ENCODE measurements at regions not wholly inside any gene's neighbourhood (a gene's known extent, or its start where the extent isn't known, plus 50 kb on each side); places are given as distances from the start of the nearest gene placed in this dataset.

- POLR2A ChIA-PET, result no interaction called here
These were observed 107.0 kb upstream of the RET start for GRCh38 chr10:42969909-42970308.

GRCh38 chr10:42970451-42971250 is 106.2 kb upstream of the RET start:
- Histone ChIP-seq H3K27me3 (ENCODE audit: control insufficient read depth, insufficient read depth, low read length) (0 out of 2 replicates have a peak, but pooled peaks cover under 1% of the 10 kb centered on the region), H3K4me3 (ENCODE audit: low read depth, low read length) (no peak overlapping the region), H3K36me3 (ENCODE audit: control insufficient read depth, insufficient read depth, low read length) (no peaks in the 10 kb centered on the region)
- CTCF ChIA-PET, result interaction anchor here (0.6 kb wide), 1 partner anchor 793 kb away, joined by 4 read pairs; no protein-coding TSS in a partner anchor
- TF ChIP-seq, protein P1, sequence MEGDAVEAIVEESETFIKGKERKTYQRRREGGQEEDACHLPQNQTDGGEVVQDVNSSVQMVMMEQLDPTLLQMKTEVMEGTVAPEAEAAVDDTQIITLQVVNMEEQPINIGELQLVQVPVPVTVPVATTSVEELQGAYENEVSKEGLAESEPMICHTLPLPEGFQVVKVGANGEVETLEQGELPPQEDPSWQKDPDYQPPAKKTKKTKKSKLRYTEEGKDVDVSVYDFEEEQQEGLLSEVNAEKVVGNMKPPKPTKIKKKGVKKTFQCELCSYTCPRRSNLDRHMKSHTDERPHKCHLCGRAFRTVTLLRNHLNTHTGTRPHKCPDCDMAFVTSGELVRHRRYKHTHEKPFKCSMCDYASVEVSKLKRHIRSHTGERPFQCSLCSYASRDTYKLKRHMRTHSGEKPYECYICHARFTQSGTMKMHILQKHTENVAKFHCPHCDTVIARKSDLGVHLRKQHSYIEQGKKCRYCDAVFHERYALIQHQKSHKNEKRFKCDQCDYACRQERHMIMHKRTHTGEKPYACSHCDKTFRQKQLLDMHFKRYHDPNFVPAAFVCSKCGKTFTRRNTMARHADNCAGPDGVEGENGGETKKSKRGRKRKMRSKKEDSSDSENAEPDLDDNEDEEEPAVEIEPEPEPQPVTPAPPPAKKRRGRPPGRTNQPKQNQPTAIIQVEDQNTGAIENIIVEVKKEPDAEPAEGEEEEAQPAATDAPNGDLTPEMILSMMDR (IDR thresholded peaks at IDR 0.05; ENCODE audit: insufficient read depth, low read depth, low read length), result no peak
- no peak for DNase-seq (ENCODE audit: low read depth)
- POLR2A ChIA-PET, result no interaction called here

More at GRCh38 chr10:42969909-42970308, 107.0 kb upstream of the RET start:
- Histone ChIP-seq H3K27me3 (ENCODE audit: control insufficient read depth, insufficient read depth, low read length) (no peaks in the 10 kb centered on the region), H3K36me3 (ENCODE audit: control insufficient read depth, insufficient read depth, low read length) (no peaks in the 10 kb centered on the region), H3K4me3 (ENCODE audit: low read depth, low read length) (no peak overlapping the region)
- TF ChIP-seq, protein P1 (IDR thresholded peaks at IDR 0.05; ENCODE audit: insufficient read depth, low read depth, low read length), result no peak
- no peak for DNase-seq (ENCODE audit: low read depth)
- CTCF ChIA-PET, result no interaction called here

- H3K36me3 ChIP-seq (ENCODE audit: control insufficient read depth, insufficient read depth, low read length), result no peaks in the 10 kb centered on the region
- no peak for DNase-seq (ENCODE audit: low read depth)
- POLR2A ChIA-PET, result no interaction called here
- CTCF ChIA-PET, result interaction anchor here (0.6 kb wide), 1 partner anchor 793 kb away, joined by 4 read pairs; no protein-coding TSS in a partner anchor
- no peak overlapping the region for H3K4me3 ChIP-seq (ENCODE audit: low read depth, low read length)
- TF ChIP-seq, protein P1 (IDR thresholded peaks at IDR 0.05; ENCODE audit: insufficient read depth, low read depth, low read length), result no peak
- H3K27me3 ChIP-seq (ENCODE audit: control insufficient read depth, insufficient read depth, low read length), result 0 out of 2 replicates have a peak, but pooled peaks cover 1% of the 10 kb centered on the region
These were observed 105.6 kb upstream of the RET start for GRCh38 chr10:42971251-42971599.

DNA sequence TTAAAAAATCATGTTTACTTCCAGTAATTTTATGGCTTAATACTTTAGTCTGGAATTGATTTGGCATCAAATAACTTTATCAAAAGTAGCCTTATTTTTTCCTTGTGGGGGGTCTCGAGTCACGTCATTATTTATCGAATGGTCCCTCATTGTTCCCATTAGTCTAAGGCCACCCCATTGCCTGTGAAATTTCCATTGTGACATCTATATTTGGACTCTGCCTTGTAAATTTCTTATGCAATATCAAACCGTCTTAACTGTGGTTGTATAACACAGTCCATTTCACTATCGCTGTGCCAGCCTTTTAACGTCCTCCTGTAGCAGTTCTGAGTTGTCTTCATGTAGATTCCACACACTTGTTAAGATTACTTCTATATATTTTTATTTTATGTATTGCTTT is 103.9 kb upstream of the RET start:
- no peak for DNase-seq (ENCODE audit: low read depth)
- Histone ChIP-seq H3K4me3 (ENCODE audit: low read depth, low read length) (no peak overlapping the region), H3K27me3 (ENCODE audit: control insufficient read depth, insufficient read depth, low read length) (0 out of 2 replicates have a peak, but pooled peaks cover 1% of the 10 kb centered on the region), H3K36me3 (ENCODE audit: control insufficient read depth, insufficient read depth, low read length) (no peaks in the 10 kb centered on the region)
- TF ChIP-seq, protein P1 (IDR thresholded peaks at IDR 0.05; ENCODE audit: insufficient read depth, low read depth, low read length), result no peak
- ChIA-PET POLR2A (no interaction called here), CTCF (no interaction called here)

- no peak for DNase-seq (ENCODE audit: low read depth)
- no peak overlapping the region for H3K4me3 ChIP-seq (ENCODE audit: low read depth, low read length)
- ChIA-PET CTCF (no interaction called here), POLR2A (no interaction called here)
- no peaks in the 10 kb centered on the region for H3K36me3 ChIP-seq (ENCODE audit: control insufficient read depth, insufficient read depth, low read length)
- peaks cover 1% of the 10 kb centered on the region; the same call in 1 of the 2 replicates for H3K27me3 ChIP-seq (ENCODE audit: control insufficient read depth, insufficient read depth, low read length)
- TF ChIP-seq, protein P1 (IDR thresholded peaks at IDR 0.05; ENCODE audit: insufficient read depth, low read depth, low read length), result no peak
These were observed 103.5 kb upstream of the RET start for GRCh38 chr10:42973411-42973810.

All from BJ (cell line).